GM23248 (cell line): ENCODE measurements at regions not wholly inside any gene's neighbourhood (a gene's known extent, or its start where the extent isn't known, plus 50 kb on each side); places are given as distances from the start of the nearest gene placed in this dataset.

Experiments used
- EZH2 ChIP-seq: fragments of 200-600 bp; sonication (generic); IDR thresholded peaks from 2 replicates; pipeline ENCODE4 v1.6.1; 2018; ENCODE audit warnings: antibody characterized with exemption, mild to moderate bottlenecking; ENCODE audit not compliant: insufficient read depth, poor library complexity, severe bottlenecking
- EZH2phosphoT487 ChIP-seq: fragments of 200-600 bp; sonication (generic); IDR thresholded peaks from 2 replicates; pipeline ENCODE4 v1.6.1; 2018; ENCODE audit warnings: antibody characterized with exemption, moderate library complexity, mild to moderate bottlenecking, low read depth; ENCODE audit not compliant: insufficient read depth

DNA sequence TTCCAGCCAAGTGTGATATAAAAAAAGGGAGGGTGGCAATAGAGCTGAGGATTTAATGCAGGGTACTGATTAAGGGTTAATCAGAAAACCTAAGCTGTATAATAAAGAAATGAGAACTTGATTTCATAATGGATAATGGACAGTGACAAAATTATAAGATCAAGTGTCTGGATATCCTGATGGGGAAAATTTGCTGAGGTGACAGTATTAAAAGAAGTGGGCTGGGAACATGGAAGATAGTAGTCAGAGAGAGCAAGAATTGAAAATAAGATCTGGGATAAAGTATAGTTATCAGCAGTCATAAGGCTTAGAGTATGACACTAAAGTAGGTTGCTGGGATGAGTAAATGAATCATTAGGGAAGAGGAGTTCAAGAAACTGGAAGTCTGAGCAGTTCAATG lies 627.3 kb upstream of the RGS18 start:
- TF ChIP-seq EZH2 (no peak), EZH2phosphoT487 (no peak)
